NCI-H2196 (cell line): ENCODE measurements at regions not wholly inside any gene's neighbourhood (a gene's known extent, or its start where the extent isn't known, plus 50 kb on each side); places are given as distances from the start of the nearest gene placed in this dataset.
"Not testable (repeated sequence)": the region's sequence is repeated elsewhere in the genome, so short reads cannot be mapped to it uniquely, and the experiment has no call there.

Source experiments
- DNase-seq: peaks from one replicate; lab custom pipeline; 2025; ENCODE audit not compliant: unreplicated experiment; lab: John Stamatoyannopoulos, UW

- DNase-seq, result no peak
These were observed 1364.4 kb upstream of the CDH9 start for GRCh38 chr5:28402590-28403301.

GRCh38 chr5:28400076-28400475, 1361.7 kb upstream of the CDH9 start:
- DNase-seq, result no peak

- DNase-seq, result no peak
These were observed 1360.8 kb upstream of the CDH9 start for GRCh38 chr5:28399211-28399610.

GRCh38 chr5:28398185-28398584, 1359.8 kb upstream of the CDH9 start:
- no peak for DNase-seq

GRCh38 chr5:28397502-28397941, 1359.1 kb upstream of the CDH9 start:
- DNase-seq, result no peak

- no peak for DNase-seq
These were observed 1352.9 kb upstream of the CDH9 start for GRCh38 chr5:28391277-28391676.

GRCh38 chr5:28390341-28390740, 1352.0 kb upstream of the CDH9 start:
- DNase-seq, result no peak

- DNase-seq, result not testable (repeated sequence)
These were observed 1351.3 kb upstream of the CDH9 start for GRCh38 chr5:28389727-28390126.

GRCh38 chr5:28388428-28388827, 1350.0 kb upstream of the CDH9 start:
- no peak for DNase-seq

- DNase-seq, result no peak
These were observed 1348.3 kb upstream of the CDH9 start for GRCh38 chr5:28386712-28387111.

GRCh38 chr5:28380167-28380566, 1341.8 kb upstream of the CDH9 start:
- DNase-seq, result no peak

GRCh38 chr5:28374492-28374967, 1336.1 kb upstream of the CDH9 start:
- peak; percentile 31 for DNase-seq

GRCh38 chr5:28370896-28371295, 1332.5 kb upstream of the CDH9 start:
- no peak for DNase-seq

- DNase-seq, result no peak
These were observed 1331.0 kb upstream of the CDH9 start for GRCh38 chr5:28369418-28369817.

GRCh38 chr5:28355831-28356230, 1317.4 kb upstream of the CDH9 start:
- DNase-seq, result no peak

- DNase-seq, result no peak
These were observed 1308.3 kb upstream of the CDH9 start for GRCh38 chr5:28346696-28347095.

GRCh38 chr5:28344836-28345433, 1306.5 kb upstream of the CDH9 start:
- DNase-seq, result no peak

GRCh38 chr5:28329176-28329575, 1290.8 kb upstream of the CDH9 start:
- DNase-seq, result no peak

- DNase-seq, result no peak
These were observed 1290.3 kb upstream of the CDH9 start for GRCh38 chr5:28328681-28329080.

- DNase-seq, result no peak
These were observed 1285.8 kb upstream of the CDH9 start for GRCh38 chr5:28324174-28324573.

GRCh38 chr5:28313953-28314352, 1275.6 kb upstream of the CDH9 start:
- DNase-seq, result no peak

GRCh38 chr5:28313321-28313951, 1275.0 kb upstream of the CDH9 start:
- no peak for DNase-seq
